Type B pancreatic cell (in vitro differentiated cells): ENCODE measurements at regions not wholly inside any gene's neighbourhood (a gene's known extent, or its start where the extent isn't known, plus 50 kb on each side); places are given as distances from the start of the nearest gene placed in this dataset.

Experiments used
- DNase-seq: peaks from one replicate; pipeline ENCODE4 v3.0.0; 2021; ENCODE audit warnings: mixed read lengths; ENCODE audit not compliant: unreplicated experiment; ENCODE audit errors: extremely low spot score
- H3K27ac Mint-ChIP-seq: 2 replicates; pipeline ENCODE4 v1.8.0; 2021; ENCODE audit warnings: mild to moderate bottlenecking, mixed read lengths
- H3K27me3 Mint-ChIP-seq: 2 replicates; pipeline ENCODE4 v1.8.0; 2021; ENCODE audit warnings: mixed read lengths
- H3K36me3 Mint-ChIP-seq: 2 replicates; pipeline ENCODE4 v1.8.0; 2021; ENCODE audit warnings: mixed read lengths
- H3K4me1 Mint-ChIP-seq: one replicate; pipeline ENCODE4 v1.8.0; 2021; ENCODE audit warnings: mixed read lengths; ENCODE audit not compliant: unreplicated experiment
- H3K4me3 Mint-ChIP-seq: 2 replicates; pipeline ENCODE4 v1.8.0; 2021; ENCODE audit warnings: mild to moderate bottlenecking, mixed read lengths
- H3K9me3 Mint-ChIP-seq: 2 replicates; pipeline ENCODE4 v1.8.0; 2021; ENCODE audit warnings: mixed read lengths
- TF ChIP-seq, protein P1 (sequence below): fragments of 200-600 bp; sonication (generic); conservative IDR thresholded peaks from 2 replicates; pipeline ENCODE4 v1.5.0; 2021; ENCODE audit warnings: antibody characterized with exemption, mild to moderate bottlenecking

DNA sequence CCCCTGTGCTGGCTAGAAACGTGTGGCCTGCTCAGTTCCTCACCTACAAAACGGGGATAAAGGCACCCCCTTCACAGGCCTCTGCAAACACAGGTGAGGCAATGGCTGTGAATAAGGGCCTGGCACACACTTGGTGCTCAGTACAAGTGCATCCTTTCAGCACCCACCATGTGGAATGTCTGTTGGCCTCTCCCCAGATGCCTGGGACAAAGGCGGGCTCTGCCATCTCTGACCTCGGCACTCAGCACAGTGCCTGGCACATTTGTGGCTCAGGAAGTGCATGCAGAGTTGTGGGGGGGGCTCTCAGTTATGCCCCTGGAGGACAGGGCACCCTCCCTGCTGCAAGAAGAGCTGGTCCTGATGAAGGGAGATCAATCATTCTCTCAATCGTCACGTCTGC is 224.6 kb upstream of the RAB6C start:
- H3K4me1 Mint-ChIP-seq, result peaks cover 9% of the 10 kb centered on the region
- TF ChIP-seq, protein P1, sequence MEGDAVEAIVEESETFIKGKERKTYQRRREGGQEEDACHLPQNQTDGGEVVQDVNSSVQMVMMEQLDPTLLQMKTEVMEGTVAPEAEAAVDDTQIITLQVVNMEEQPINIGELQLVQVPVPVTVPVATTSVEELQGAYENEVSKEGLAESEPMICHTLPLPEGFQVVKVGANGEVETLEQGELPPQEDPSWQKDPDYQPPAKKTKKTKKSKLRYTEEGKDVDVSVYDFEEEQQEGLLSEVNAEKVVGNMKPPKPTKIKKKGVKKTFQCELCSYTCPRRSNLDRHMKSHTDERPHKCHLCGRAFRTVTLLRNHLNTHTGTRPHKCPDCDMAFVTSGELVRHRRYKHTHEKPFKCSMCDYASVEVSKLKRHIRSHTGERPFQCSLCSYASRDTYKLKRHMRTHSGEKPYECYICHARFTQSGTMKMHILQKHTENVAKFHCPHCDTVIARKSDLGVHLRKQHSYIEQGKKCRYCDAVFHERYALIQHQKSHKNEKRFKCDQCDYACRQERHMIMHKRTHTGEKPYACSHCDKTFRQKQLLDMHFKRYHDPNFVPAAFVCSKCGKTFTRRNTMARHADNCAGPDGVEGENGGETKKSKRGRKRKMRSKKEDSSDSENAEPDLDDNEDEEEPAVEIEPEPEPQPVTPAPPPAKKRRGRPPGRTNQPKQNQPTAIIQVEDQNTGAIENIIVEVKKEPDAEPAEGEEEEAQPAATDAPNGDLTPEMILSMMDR, result no peak
- no peak overlapping the region for H3K4me3 Mint-ChIP-seq
- H3K27me3 Mint-ChIP-seq, result peaks cover 9% of the 10 kb centered on the region
- DNase-seq, result no peak
- H3K36me3 Mint-ChIP-seq, result no peaks in the 10 kb centered on the region
- H3K27ac Mint-ChIP-seq, result no peak overlapping the region
- no peaks in the 10 kb centered on the region for H3K9me3 Mint-ChIP-seq

- no peaks in the 10 kb centered on the region for H3K9me3 Mint-ChIP-seq
Measured at GRCh38 chr2:129755786-129756185, 223.7 kb upstream of the RAB6C start.

GRCh38 chr2:129756276-129756675 is 223.2 kb upstream of the RAB6C start:
- no peak for DNase-seq
- H3K27ac Mint-ChIP-seq, result no peak overlapping the region
- H3K9me3 Mint-ChIP-seq, result no peaks in the 10 kb centered on the region
- peaks cover 9% of the 10 kb centered on the region for H3K4me1 Mint-ChIP-seq
- H3K27me3 Mint-ChIP-seq, result peaks cover 9% of the 10 kb centered on the region
- TF ChIP-seq, protein P1, result no peak
- H3K4me3 Mint-ChIP-seq, result no peak overlapping the region
- H3K36me3 Mint-ChIP-seq, result no peaks in the 10 kb centered on the region

More at GRCh38 chr2:129755786-129756185, 223.7 kb upstream of the RAB6C start:
- Mint-ChIP-seq H3K36me3 (no peaks in the 10 kb centered on the region), H3K27me3 (peaks cover 9% of the 10 kb centered on the region), H3K4me1 (peaks cover 9% of the 10 kb centered on the region), H3K4me3 (no peak overlapping the region), H3K27ac (no peak overlapping the region)
- DNase-seq, result no peak
- TF ChIP-seq, protein P1, result no peak

DNA sequence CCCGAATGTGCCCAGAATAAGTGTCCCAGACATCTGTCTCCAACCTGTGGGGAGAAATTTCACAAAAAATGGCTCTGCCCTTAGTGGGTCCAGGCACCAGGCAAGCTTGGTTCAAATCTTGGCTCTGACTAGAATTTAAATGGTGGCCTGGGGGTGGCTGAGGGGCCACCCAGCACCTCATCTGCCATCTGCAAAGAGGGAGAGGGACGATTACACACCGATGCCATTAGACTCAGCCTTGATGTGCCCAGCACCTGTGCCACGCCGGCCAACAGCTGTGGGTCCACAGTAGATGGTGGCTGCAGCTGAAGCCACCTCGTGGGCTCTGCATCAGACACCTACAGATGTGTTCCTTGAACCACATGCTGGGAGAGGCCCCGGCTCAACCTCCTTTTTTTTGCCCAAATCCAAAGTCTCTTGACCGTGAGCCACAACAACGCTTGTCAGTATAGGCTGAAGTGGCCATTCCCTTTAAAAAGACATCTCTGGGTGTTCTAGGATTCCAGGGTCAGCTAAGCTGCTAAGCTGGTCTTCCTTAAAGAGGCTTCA is 222.0 kb upstream of the RAB6C start:
- TF ChIP-seq, protein P1, result no peak
- H3K4me3 Mint-ChIP-seq, result no peak overlapping the region
- no peaks in the 10 kb centered on the region for H3K9me3 Mint-ChIP-seq
- DNase-seq, result no peak
- no peaks in the 10 kb centered on the region for H3K36me3 Mint-ChIP-seq
- peaks cover 7% of the 10 kb centered on the region for H3K27me3 Mint-ChIP-seq
- H3K4me1 Mint-ChIP-seq, result peaks cover 9% of the 10 kb centered on the region
- no peak overlapping the region for H3K27ac Mint-ChIP-seq

DNA sequence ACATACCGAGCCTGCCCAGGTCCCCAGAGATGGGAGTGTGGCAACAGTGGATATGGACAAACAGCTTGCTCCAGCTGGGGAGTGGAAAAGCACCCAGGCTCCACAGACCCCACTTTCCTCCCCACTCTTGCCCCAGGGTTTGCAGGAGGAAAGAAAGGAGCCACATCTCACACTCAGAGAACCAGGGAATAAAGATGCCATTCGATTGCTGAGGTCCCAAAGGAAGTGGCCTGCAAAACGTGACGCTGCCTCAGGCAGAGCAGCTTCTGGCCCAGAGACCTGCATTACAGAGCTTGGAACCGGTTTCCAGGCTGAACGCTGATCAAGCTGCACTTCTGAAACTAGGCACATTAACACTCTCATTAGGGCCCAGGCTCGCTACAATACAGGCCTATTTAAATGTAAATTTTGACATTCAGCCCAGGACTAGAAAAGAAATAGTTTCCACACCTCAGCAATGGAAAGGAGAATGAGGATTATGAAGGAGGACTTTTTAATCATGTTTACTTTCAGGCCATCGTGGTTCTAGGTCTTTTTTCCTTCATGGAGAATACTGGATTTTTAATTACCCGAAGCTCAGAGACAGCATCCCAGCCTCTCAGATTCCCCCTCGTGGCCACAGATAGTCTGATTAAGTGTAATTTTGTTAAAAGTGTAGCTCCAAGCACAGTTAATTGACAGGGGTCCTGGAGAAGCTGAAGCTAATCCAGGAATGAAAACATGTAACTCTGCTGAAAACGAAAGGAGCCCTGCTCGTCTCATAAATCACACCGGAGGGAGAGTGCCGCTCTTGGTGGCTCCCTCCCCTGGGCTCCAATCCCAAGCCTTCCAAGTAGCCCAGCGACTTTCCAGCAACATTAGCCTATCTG is 221.3 kb upstream of the RAB6C start:
- no peaks in the 10 kb centered on the region for H3K9me3 Mint-ChIP-seq
- no peak overlapping the region for H3K4me3 Mint-ChIP-seq
- DNase-seq, result no peak
- peaks cover 1% of the 10 kb centered on the region for H3K27me3 Mint-ChIP-seq
- no peak overlapping the region for H3K27ac Mint-ChIP-seq
- no peaks in the 10 kb centered on the region for H3K36me3 Mint-ChIP-seq
- TF ChIP-seq, protein P1, result peak; percentile 37
- peaks cover 9% of the 10 kb centered on the region for H3K4me1 Mint-ChIP-seq
